Breast epithelium (tissue), 4 donors: ENCODE measurements at regions not wholly inside any gene's neighbourhood (a gene's known extent, or its start where the extent isn't known, plus 50 kb on each side); places are given as distances from the start of the nearest gene placed in this dataset.

Source experiments
- DNase-seq, 2 donors: peaks; one replicate each; pipeline ENCODE4 v3.0.0-alpha.2; 2019; ENCODE audit warnings: low spot score in 2 of 2
- H3K27ac ChIP-seq, 2 donors: fragments of 200-600 bp; sonication (generic) in 1 of 2; one replicate each; pipeline ENCODE4 v1.5.1; 2016 to 2019; ENCODE audit warnings: mild to moderate bottlenecking in 1 of 2
- H3K27me3 ChIP-seq, 2 donors: fragments of 200-600 bp; sonication (generic) in 1 of 2; one replicate each; pipeline versions ENCODE4 v1.5.1 to v1.6.0; 2017 to 2019; ENCODE audit warnings: control low read depth in 1 of 2, mild to moderate bottlenecking in 1 of 2
- H3K36me3 ChIP-seq: fragments of 200-600 bp; one replicate; pipeline ENCODE4 v1.5.1; 2019
- H3K4me1 ChIP-seq, 2 donors: fragments of 200-600 bp; sonication (generic); one replicate each; pipeline ENCODE4 v1.5.1; 2016 to 2019; ENCODE audit warnings: control low read depth in 1 of 2
- H3K4me3 ChIP-seq, 3 donors: fragments of 200-600 bp; sonication (generic); 1 replicate in 2 of 3; 2 replicates in 1 of 3; pipeline ENCODE4 v1.5.1; 2016 to 2019; ENCODE audit warnings: mild to moderate bottlenecking in 3 of 3, moderate library complexity in 2 of 3
- H3K9me3 ChIP-seq, 2 donors: fragments of 200-600 bp; sonication (generic) in 1 of 2; one replicate each; pipeline ENCODE4 v1.5.1; 2016 to 2019; ENCODE audit warnings: control low read depth in 1 of 2
- CTCF ChIP-seq, 3 donors: fragments of 450-650 bp; IDR thresholded peaks; one replicate each; pipeline ENCODE4 v1.5.1; 2016 to 2017; ENCODE audit warnings: antibody characterized with exemption in 3 of 3, mild to moderate bottlenecking in 3 of 3, moderate library complexity in 3 of 3
- POLR2A ChIP-seq: fragments of 450-650 bp; IDR thresholded peaks from one replicate; pipeline ENCODE4 v1.6.1; 2016; ENCODE audit warnings: antibody characterized with exemption, mild to moderate bottlenecking, moderate library complexity
- POLR2AphosphoS5 ChIP-seq, 3 donors: sonication (generic); formaldehyde crosslinking; IDR thresholded peaks; one replicate each; pipeline ENCODE4 v1.6.1; 2017; ENCODE audit warnings: antibody characterized with exemption in 3 of 3
- intact Hi-C: fragments of 100-400 bp; cut with DNase I; formaldehyde crosslinking; loops from one replicate; pipeline ENCODE4 v1.15.1; 2023; ENCODE audit warnings: low total_unique reads

GRCh38 chr9:29548436-29548835 is 1975.2 kb upstream of the C9orf72 start:
- DNase-seq = no peak
- no peaks in the 10 kb centered on the region for H3K27me3 ChIP-seq
- no peaks in the 10 kb centered on the region for H3K4me1 ChIP-seq
- no peak overlapping the region for H3K27ac ChIP-seq
- TF ChIP-seq POLR2AphosphoS5 (IDR thresholded peaks at IDR 0.05) (no peak), CTCF (IDR thresholded peaks at IDR 0.05) (no peak), POLR2A (no peak)
- H3K36me3 ChIP-seq = no peaks in the 10 kb centered on the region
- H3K4me3 ChIP-seq = no peak overlapping the region
- intact Hi-C loops = no loop called here
- no peaks in the 10 kb centered on the region for H3K9me3 ChIP-seq

- Histone ChIP-seq H3K36me3 (no peaks in the 10 kb centered on the region), H3K4me3 (no peak overlapping the region), H3K27me3 (no peaks in the 10 kb centered on the region), H3K27ac (no peak overlapping the region), H3K4me1 (no peaks in the 10 kb centered on the region), H3K9me3 (no peaks in the 10 kb centered on the region)
- intact Hi-C loops = no loop called here
- no peak for TF ChIP-seq POLR2AphosphoS5 (IDR thresholded peaks at IDR 0.05)
- no peak for TF ChIP-seq POLR2A
- TF ChIP-seq CTCF (IDR thresholded peaks at IDR 0.05) = no peak
- DNase-seq = no peak
Observed at GRCh38 chr9:29555502-29555901, 1982.2 kb upstream of the C9orf72 start.

- intact Hi-C loops = no loop called here
- H3K4me3 ChIP-seq = no peak overlapping the region
- H3K27ac ChIP-seq = no peak overlapping the region
- no peaks in the 10 kb centered on the region for H3K36me3 ChIP-seq
- H3K9me3 ChIP-seq = no peaks in the 10 kb centered on the region
- no peak for DNase-seq
- H3K4me1 ChIP-seq = no peaks in the 10 kb centered on the region
- no peak for TF ChIP-seq POLR2A
- TF ChIP-seq CTCF (IDR thresholded peaks at IDR 0.05) = no peak
- no peaks in the 10 kb centered on the region for H3K27me3 ChIP-seq
Observed at GRCh38 chr9:29556317-29556716, 1983.0 kb upstream of the C9orf72 start.

- Histone ChIP-seq H3K27me3 (no peaks in the 10 kb centered on the region), H3K4me3 (no peak overlapping the region), H3K27ac (no peak overlapping the region), H3K36me3 (no peaks in the 10 kb centered on the region), H3K9me3 (no peaks in the 10 kb centered on the region), H3K4me1 (no peaks in the 10 kb centered on the region)
- intact Hi-C loops = no loop called here
- TF ChIP-seq POLR2AphosphoS5 (IDR thresholded peaks at IDR 0.05) (no peak), CTCF (IDR thresholded peaks at IDR 0.05) (no peak), POLR2A (no peak)
- DNase-seq = no peak
Observed at GRCh38 chr9:29556746-29557145, 1983.5 kb upstream of the C9orf72 start.

- no peaks in the 10 kb centered on the region for H3K27me3 ChIP-seq
- H3K27ac ChIP-seq = no peak overlapping the region
- H3K36me3 ChIP-seq = no peaks in the 10 kb centered on the region
- intact Hi-C loops = no loop called here
- no peak for DNase-seq
- no peaks in the 10 kb centered on the region for H3K4me1 ChIP-seq
- TF ChIP-seq POLR2AphosphoS5 (IDR thresholded peaks at IDR 0.05) (no peak), POLR2A (no peak)
- H3K4me3 ChIP-seq = no peak overlapping the region
- H3K9me3 ChIP-seq = no peaks in the 10 kb centered on the region
Observed at GRCh38 chr9:29564564-29564963, 1991.3 kb upstream of the C9orf72 start.

GRCh38 chr9:29575219-29575618 is 2001.9 kb upstream of the C9orf72 start:
- Histone ChIP-seq H3K36me3 (no peaks in the 10 kb centered on the region), H3K27me3 (no peaks in the 10 kb centered on the region), H3K4me1 (no peaks in the 10 kb centered on the region), H3K4me3 (no peak overlapping the region), H3K27ac (no peak overlapping the region), H3K9me3 (no peaks in the 10 kb centered on the region)
- TF ChIP-seq POLR2A (no peak), CTCF (IDR thresholded peaks at IDR 0.05) (no peak), POLR2AphosphoS5 (IDR thresholded peaks at IDR 0.05) (no peak)
- no peak for DNase-seq
- intact Hi-C loops = no loop called here
